Glomerular endothelial cell (primary cell): ENCODE measurements at regions not wholly inside any gene's neighbourhood (a gene's known extent, or its start where the extent isn't known, plus 50 kb on each side); places are given as distances from the start of the nearest gene placed in this dataset.
"Not testable (repeated sequence)": the region's sequence is repeated elsewhere in the genome, so short reads cannot be mapped to it uniquely, and the experiment has no call there.

Source experiments
- DNase-seq: peaks from one replicate; pipeline ENCODE4 v3.0.0-alpha.2; 2011; ENCODE audit warnings: low read depth, low spot score; ENCODE audit errors: extremely low read depth

DNA sequence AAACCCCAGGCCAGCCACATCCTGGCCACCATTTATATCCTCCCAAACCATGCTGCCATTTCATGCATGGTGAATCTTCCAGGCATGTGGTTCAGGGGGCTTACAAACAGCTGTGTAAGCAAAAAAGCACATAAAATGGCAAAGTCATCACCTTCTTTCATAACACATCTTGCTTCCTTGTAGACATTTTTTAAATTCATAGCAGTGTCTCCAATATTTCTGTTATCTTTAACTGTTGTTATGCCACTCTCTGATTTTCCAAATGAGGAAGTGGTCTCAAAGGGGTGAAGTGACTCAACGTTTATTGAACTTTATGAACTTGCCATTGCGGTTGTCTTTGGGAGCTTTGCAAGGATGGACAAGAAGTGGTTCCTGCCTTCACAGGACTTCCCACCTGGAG lies 264.4 kb downstream of the MEX3B start:
- no peak for DNase-seq

DNA sequence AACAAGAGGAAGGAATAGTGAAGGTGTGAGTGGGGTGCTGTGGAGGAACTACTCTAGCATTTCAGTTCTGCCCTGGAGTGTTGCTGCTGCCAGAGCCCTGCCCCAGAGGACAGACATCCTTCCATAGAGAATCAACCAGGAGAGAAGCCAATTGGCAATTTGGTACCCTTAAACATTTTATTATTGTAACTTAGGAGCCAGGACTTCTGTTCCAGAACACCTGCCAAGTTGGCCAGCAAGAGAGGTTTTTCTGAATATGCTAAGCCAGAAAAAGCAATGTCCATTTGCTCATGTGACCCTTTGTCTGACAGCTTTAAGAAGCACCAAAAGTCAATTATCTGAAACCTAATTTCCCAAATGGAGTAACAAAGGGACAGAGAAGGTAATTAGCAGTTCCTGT lies 264.9 kb downstream of the MEX3B start:
- no peak for DNase-seq

DNA sequence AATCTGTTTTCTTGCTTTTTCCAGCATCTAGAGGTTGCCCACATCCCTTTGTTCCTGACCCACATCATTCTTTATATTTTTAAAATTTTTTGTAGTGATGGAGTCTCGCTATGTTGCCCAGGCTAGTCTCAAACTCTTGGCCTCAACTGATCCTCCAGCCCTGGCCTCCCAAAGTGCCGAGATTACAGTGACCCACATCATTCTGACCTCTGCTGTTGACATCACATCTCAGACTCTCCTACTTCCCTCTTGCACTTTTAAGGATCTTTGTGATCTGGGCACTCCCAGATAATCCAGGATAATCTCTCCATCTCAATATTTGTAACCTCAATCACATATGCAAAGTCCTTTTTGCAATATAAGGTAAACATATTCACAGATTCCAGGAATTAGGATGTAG lies 266.6 kb downstream of the MEX3B start:
- DNase-seq, result no peak

DNA sequence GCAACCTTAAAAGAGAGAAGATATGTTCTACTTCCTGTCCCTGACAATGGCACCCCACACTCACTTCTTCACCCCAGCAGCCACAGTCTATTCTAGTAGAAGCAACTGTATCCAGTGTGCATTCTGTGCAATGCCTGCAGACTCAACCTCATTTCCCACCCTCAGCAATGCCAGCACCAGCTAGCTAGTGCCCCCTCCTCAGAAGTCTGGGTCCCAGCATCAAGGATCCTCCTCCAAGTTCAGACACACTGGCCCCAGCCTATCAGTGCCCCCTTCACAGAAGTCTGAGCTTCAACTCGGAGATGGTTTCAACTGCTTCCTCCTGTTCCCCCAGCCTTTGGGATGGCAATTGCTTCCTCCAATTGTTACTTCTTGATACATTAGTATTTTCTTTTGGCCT lies 268.3 kb downstream of the MEX3B start:
- no peak for DNase-seq

DNA sequence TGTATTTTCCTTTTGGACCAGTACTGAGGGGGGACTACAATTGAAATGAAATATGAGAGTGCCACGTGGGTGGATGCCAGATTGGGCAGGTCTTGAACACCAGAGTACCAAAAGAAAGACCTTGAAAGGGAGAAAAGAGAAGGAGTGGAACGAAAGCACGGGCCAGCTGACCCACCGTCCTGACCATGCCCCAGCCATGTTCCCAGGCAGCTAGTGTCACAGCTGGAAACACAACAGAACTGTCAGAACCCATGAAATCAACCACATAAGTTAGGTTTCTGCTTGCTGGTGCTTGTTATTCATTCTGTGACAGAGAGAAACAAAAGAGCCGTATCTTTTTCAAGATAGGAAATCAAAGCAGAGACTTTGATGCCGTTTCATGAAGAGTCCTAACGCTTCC lies 268.8 kb downstream of the MEX3B start:
- DNase-seq, result no peak

DNA sequence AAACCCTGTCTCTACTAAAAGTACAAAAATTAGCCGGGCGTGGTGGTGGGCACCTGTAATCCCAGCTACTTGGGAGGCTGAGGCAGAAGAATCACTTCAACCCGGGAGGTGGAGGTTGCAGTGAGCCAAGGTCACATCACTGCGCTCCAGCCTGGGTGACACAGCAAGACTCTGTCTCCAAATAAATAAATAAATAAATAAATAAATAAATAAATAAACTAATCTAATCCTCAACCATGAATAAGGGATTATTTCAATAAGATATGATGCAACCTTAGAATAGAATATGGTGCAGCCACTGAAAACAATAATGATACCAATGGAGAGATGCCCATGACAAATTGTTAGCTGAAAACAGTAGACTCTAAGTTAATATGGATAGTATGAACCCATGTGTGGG lies 270.0 kb downstream of the MEX3B start:
- not testable (repeated sequence) for DNase-seq

DNA sequence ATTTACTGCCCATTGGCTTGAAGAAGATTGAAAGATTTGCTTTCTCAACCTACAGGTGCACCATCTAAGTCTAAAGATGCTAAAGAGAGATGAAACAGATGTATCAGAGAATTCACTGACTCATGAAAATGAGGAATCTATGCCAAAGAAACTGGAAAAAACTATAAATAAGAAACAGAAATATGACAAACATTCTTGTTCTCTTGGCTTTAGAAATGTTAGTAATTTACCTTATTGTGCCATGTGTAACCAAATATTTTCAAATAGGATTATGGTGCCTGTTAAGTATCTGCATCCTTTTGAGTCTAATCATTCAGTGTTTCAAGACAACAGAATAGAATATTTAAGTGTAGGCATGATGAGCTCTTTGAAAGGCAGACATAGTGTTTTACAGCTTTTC lies 271.5 kb downstream of the MEX3B start:
- no peak for DNase-seq

DNA sequence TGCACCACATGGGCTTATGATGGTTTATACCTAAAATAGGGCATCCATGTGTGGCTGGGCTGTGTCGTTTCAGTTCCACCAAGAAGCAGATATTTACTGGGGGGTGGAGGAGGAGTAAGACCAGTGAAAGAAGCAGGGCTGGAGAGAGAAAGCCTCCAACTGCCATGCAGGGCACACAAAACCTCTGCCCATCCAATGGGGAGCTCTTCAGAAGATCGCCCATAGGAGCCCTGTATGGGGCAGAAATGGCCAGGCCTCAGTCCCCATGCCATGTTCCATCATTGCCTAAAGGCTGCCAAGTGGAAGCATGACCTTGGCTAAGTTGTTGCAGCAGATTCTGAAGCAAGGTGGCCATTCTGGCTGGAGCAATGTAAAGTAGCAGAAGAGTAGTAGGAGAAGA lies 277.0 kb downstream of the MEX3B start:
- no peak for DNase-seq

DNA sequence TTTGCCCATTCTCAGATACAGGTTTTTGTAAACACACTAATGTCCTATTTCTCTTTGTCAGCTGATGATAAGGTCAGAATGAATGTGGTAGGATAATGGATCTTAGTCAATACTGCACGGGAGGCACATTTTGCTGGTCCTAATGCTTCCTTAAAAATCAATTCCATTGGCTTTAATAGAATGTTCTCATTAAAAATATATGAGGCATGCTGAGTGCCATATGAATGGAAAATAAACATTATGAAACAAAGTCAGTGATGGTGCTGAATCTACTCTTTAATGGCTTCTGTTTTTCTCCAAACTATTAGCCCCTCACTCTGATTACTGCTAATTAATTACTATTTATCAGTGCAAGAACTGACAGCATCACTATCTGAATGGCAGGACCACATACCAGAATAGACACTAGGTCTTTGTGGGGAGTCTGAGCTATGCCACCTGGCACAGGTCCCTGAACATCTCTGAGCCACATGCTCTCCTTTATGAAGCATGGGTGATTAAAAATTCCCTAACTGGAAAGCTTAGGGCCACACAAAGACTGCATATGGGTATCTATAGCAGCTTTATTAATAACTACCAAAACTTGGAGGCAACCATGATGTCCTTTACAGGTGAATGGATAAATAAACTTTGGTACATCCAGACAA lies 278.9 kb downstream of the MEX3B start:
- DNase-seq, result no peak

DNA sequence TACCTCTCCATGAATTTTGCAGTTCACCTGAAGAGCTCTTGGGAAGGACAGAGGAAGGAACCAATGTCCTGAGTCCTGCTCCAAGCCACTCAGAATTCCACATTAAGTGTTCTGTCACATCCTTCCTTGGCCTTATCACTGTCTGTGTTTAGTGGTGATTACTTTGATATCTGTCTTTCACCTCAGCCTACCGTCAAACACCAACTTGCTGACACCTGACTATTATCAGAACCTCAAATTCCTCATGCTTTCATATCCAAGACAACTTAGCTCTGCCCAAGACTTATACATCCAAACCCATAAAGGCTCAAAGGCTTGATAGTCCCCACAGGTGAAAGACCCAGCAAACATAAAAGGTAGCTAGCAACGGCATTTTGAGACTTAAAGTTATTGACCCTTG lies 280.0 kb downstream of the MEX3B start:
- DNase-seq, result no peak

DNA sequence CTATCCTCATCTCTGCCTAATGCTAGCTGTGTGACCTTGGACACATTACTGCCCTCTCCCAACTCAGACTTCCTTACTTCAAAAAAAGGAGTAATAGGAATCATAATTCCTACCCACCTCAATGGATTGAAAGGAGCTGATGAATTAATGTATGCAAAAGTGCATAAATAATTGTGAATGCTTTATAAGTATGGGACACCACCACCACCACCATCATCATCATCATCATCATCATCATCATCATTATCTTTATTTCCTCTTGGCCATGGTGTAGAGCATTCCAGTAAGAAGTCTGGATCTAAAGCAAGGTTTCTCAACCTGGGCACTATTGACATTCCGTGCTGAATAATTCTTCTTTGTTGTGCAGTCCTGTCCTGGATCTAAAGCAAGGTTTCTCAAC lies 282.5 kb downstream of the MEX3B start:
- DNase-seq, result no peak

DNA sequence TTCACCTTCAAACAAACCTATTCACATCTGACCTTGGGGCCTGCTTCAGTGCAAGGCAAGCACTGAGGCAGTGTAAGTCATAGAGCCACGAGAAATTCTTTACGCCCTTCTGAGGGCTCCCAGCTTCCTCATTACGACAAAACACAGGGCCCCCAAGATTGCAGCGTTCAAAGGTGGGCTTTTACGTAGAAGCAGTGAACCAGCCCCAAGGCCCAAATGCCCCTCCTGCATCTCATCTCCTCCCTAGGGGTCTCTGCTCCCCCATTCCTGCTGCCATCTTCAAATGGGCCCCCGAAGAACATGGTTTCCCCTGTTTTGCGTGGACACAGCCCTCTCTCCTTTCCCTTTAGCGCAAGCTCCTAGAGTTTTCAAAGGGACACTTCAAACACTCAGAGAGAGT lies 285.1 kb downstream of the MEX3B start:
- no peak for DNase-seq

DNA sequence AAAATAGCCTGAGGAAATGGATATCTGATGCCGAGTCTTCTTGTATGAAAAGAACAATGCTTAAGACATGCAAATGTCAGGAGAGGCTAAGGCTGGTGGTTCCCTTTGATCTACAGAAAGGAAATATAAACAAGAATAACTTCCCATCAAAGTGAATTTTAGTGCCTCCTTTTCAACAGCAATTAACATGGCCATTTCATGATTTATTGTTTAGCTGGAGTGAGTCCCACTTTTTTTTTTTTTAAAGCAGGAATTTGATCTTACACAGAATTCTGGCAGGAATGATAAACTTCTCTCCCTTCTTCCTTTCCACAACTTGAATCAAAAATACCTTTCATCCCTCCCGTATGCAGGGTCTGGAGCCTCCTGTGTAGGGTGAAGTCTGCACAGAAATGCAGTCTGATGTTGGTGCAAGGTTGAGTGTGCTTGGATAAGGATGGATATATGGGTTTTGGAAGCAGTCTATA lies 287.0 kb downstream of the MEX3B start:
- no peak for DNase-seq

DNA sequence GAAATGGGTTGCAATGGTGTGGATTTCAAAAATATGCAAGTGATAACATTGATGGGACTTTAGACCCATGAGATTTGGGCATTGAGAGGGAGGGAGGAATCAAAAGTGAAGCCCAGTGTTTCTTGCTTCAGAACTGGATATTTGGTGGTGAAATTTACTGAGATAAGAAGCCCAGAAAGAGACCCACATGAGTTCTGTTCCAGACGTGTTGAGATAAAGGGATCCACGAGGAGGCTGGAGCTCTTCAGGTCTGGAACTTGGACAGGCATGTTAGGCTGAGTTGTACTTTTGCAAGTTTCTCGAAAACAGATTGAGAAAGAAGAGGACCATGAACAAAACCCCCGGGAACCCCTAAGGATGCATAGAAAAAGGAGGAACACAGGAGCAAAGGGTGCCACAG lies 290.2 kb downstream of the MEX3B start:
- DNase-seq, result no peak

DNA sequence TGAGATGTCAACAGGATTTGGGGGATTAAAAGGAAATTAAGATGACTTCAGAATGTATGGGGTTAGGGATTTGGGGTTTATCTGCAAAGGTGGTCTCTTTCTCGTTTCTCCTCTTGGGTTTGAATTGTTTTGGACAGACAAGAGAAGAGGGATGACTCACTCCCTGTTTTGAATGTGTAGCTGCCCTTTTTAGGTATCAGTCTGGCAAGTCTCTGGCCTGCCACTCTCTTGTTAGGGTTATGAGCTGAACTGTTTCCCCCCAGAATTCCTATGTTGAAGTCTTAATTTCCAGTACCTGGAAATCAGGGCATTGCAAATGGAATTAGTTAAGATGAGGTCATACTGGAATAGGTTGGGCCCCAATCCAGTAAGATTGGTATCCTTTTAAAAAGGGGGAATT lies 291.7 kb downstream of the MEX3B start:
- no peak for DNase-seq

DNA sequence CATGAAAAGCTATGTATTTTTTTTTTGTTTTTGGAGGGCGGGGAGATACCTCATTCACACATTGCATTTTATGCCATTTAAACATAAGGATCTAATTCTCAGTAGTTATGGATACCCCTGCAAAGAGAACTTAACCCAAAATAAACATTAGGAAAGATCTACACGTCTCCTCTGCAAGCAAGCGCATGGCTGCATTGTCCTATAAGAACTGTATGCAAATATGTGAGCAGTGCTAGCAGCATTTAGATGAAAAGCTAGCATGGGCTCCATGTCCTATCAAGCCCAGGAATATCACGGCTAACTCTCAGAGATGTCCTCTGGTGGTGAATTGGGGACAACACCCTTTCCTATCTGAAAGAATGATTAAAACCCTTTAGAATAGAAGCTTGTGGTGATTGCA lies 292.8 kb downstream of the MEX3B start:
- DNase-seq, result no peak

DNA sequence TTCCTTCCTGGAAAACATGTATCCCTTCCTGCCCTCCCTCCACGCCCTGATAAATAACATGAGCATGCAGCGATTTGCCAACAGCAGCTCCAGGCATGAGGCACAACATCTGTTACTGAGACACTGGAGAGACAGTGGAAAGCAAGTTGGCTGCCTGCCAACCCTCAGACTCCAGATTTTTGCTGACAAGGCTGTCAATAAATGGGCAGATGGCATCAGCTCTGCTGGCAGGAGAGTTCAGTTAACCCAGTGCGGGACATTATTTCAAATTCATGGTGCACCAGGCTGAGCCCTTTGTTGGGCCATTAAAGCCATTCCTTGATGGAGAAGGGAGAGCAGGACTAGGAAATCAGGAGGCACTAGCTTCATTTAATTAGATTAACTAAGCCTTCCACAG lies 293.3 kb downstream of the MEX3B start:
- no peak for DNase-seq

DNA sequence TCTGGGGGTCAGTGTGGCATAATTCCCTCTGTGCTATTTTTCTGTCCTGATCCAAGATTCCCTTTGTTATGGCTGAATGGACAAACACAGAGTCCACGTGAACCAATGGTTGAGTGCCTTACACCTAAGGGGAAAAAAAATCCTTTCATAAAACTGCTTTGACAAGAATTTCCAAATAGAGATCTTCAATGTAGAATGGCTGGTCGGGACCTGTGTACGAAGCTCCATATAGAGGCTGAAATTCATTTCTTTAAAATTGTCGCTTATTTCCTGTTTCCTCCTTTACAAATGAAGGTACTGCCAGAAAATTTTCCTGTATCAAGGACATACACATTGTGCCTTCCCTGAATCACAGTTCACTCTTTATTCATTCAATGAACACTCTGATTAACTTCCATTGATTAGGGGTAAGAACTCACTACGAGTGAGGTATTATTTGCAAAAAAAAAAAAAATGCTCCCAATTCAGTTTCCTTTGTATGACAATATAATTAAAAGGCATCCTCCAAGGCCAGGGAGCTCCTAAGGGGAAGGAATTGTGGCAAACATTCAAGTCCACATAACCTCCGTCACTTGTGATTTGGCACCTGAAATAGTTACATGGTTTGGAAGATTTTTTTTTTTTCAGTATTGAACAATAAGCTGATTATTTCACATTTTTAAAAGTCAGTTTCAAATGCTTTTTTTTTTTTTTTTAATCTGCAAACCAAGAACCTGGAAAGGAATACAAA lies 293.8 kb downstream of the MEX3B start:
- no peak for DNase-seq

DNA sequence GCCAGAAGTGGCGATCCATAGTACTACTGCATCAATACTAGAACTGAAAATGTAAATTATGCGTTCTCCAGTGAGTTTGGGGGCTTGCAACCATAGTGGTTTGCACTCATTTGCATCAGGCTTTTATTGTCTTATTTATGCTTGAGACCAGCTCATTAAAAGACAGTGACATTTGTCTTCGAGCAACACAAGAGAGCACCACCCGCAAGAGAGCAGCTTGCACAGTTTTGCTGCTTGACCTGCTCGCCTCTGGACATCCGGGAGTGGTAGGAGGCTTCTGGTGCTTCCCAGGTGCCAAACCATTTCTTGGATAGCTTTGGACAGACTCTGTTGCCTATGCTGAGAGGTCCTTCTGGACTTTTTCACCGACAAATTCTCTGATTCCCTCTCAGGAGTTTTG lies 294.6 kb downstream of the MEX3B start:
- no peak for DNase-seq

DNA sequence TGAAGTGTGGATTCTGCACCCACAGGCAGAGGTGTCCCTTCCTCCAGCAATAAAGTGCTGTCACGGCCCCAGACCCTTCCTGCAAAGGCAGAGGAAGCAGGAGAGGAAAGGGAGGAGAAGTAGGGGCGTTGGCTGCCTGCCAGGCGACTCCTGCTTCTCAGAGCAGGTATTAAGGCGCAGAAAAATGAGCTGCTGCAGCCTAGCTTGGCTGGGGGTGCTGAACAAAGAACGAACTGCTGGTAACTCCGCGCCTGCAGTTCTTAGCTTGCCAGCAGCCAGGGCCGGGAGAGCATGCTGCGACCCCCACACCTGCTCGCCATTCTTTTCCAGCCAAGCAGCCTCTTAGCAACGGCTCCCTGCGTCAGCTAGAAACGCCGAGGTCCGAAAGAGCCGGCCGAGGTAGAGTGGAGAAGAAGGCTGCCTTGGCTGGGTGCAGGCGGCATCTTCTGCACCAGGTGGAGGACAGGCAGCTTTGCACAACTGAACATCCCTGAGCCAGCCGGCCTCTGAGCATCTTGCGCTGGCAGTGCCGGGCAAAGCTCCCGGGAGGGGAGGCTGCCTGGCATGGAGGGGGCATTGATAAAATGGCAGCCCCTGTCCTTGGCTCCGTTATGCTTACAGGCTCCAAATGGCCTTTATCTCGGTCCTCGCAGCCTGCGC lies 296.0 kb downstream of the MEX3B start:
- no peak for DNase-seq

DNA sequence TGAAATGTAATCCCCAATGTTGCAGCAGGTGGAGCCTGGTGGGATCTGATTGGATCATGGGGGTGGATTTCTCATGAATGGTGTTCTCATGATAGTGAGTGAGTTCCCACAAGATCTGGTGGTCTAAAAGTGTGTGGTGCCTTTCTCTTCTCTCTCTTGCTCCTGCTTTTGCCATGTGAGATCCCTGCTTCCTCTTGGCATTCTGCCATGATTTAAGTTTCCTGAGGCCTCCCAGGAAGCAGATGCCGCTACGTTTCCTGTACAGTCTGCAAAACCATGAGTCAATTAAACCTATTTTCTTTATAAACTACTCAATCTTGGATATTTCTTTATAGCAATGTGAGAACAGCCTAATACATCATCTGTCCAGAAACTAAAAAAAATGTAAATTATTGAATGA lies 298.3 kb downstream of the MEX3B start:
- DNase-seq, result no peak

DNA sequence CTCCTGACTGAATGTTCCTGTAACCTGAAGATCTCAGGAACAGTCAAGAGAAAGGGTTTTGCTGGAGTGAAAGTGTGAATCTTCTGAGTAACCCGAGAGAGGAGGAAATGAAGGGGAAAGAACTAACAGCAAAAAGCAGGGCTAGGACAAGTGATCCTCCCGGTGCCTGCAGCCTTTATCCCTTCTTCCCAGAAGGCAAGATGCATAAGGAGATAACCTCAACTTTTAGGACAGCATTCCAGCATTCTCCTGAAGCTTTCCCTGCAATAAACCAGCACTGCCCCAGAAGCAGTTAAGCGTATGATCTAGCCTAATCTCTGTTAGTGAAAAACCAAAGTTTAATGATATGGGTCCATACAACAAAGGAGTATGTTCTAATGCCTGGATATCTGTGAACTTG lies 298.8 kb downstream of the MEX3B start:
- DNase-seq, result no peak
